Activated naive CD4-positive, alpha-beta T cell (primary cell): ENCODE measurements at regions not wholly inside any gene's neighbourhood (a gene's known extent, or its start where the extent isn't known, plus 50 kb on each side); places are given as distances from the start of the nearest gene placed in this dataset.
"Not testable (repeated sequence)": the region's sequence is repeated elsewhere in the genome, so short reads cannot be mapped to it uniquely, and the experiment has no call there.

Experiments used
- DNase-seq, 4 experiments: peaks; one replicate each; lab custom pipeline; 2025; lab: John Stamatoyannopoulos, UW

GRCh38 chr13:65500481-65500880 lies 1729.7 kb downstream of the PCDH9 start:
- DNase-seq, result no peak

- no peak for DNase-seq
Measured at GRCh38 chr13:65499256-65499655, 1730.9 kb downstream of the PCDH9 start.

GRCh38 chr13:65497265-65497664 lies 1732.9 kb downstream of the PCDH9 start:
- DNase-seq, result no peak

GRCh38 chr13:65490725-65491124 lies 1739.4 kb downstream of the PCDH9 start:
- not testable (repeated sequence) for DNase-seq

GRCh38 chr13:65488606-65489005 lies 1741.5 kb downstream of the PCDH9 start:
- no peak for DNase-seq

GRCh38 chr13:65479692-65480091 lies 1750.4 kb downstream of the PCDH9 start:
- DNase-seq, result no peak

- DNase-seq, result no peak
Measured at GRCh38 chr13:65473196-65473595, 1756.9 kb downstream of the PCDH9 start.

- DNase-seq, result no peak
Measured at GRCh38 chr13:65472336-65472735, 1757.8 kb downstream of the PCDH9 start.

- DNase-seq, result no peak
Measured at GRCh38 chr13:65470781-65471180, 1759.4 kb downstream of the PCDH9 start.

GRCh38 chr13:65468628-65469027 lies 1761.5 kb downstream of the PCDH9 start:
- DNase-seq, result no peak

GRCh38 chr13:65461590-65461989 lies 1768.5 kb downstream of the PCDH9 start:
- no peak for DNase-seq

GRCh38 chr13:65460136-65460535 lies 1770.0 kb downstream of the PCDH9 start:
- no peak for DNase-seq

GRCh38 chr13:65456150-65456912 lies 1773.8 kb downstream of the PCDH9 start:
- no peak for DNase-seq

- DNase-seq, result no peak
Measured at GRCh38 chr13:65454403-65454802, 1775.7 kb downstream of the PCDH9 start.

- no peak for DNase-seq
Measured at GRCh38 chr13:65453982-65454381, 1776.2 kb downstream of the PCDH9 start.

- no peak for DNase-seq
Measured at GRCh38 chr13:65445340-65445739, 1784.8 kb downstream of the PCDH9 start.

GRCh38 chr13:65435590-65435989 lies 1794.5 kb downstream of the PCDH9 start:
- no peak for DNase-seq

- no peak for DNase-seq
Measured at GRCh38 chr13:65417953-65418352, 1812.2 kb downstream of the PCDH9 start.

- DNase-seq, result no peak
Measured at GRCh38 chr13:65416784-65417183, 1813.4 kb downstream of the PCDH9 start.

GRCh38 chr13:65414187-65414586 lies 1815.9 kb downstream of the PCDH9 start:
- no peak for DNase-seq

GRCh38 chr13:65411521-65411920 lies 1818.6 kb downstream of the PCDH9 start:
- no peak for DNase-seq

GRCh38 chr13:65410791-65411190 lies 1819.3 kb downstream of the PCDH9 start:
- DNase-seq, result no peak

- DNase-seq, result no peak
Measured at GRCh38 chr13:65401315-65401714, 1828.8 kb downstream of the PCDH9 start.

GRCh38 chr13:65400702-65401101 lies 1829.4 kb downstream of the PCDH9 start:
- no peak for DNase-seq
